SK-N-SH (cell line): ENCODE measurements at regions not wholly inside any gene's neighbourhood (a gene's known extent, or its start where the extent isn't known, plus 50 kb on each side); places are given as distances from the start of the nearest gene placed in this dataset.

Experiments used
- CHD2 ChIP-seq: fragments of 150-350 bp; IDR thresholded peaks from 2 replicates; pipeline ENCODE4 v1.6.1; 2018; ENCODE audit warnings: low read length; ENCODE audit not compliant: partially characterized antibody
- RAD21 ChIP-seq: IDR thresholded peaks from 2 replicates; pipeline ENCODE4 v1.6.1; 2012; ENCODE audit warnings: mild to moderate bottlenecking, low read length
- SMC3 ChIP-seq: IDR thresholded peaks from 2 replicates; pipeline ENCODE4 v1.6.1; 2012; ENCODE audit warnings: low read depth, low read length, improper control_type of control experiment
- TF ChIP-seq, protein P1 (sequence below): IDR thresholded peaks from 2 replicates; pipeline ENCODE4 v1.4.0; 2012; ENCODE audit warnings: low read depth
- TF ChIP-seq, protein P2 (sequence below): fragments of 200-600 bp; sonication (generic); IDR thresholded peaks from 2 replicates; pipeline ENCODE4 v1.6.1; 2017; ENCODE audit warnings: antibody characterized with exemption, mild to moderate bottlenecking, moderate library complexity

DNA sequence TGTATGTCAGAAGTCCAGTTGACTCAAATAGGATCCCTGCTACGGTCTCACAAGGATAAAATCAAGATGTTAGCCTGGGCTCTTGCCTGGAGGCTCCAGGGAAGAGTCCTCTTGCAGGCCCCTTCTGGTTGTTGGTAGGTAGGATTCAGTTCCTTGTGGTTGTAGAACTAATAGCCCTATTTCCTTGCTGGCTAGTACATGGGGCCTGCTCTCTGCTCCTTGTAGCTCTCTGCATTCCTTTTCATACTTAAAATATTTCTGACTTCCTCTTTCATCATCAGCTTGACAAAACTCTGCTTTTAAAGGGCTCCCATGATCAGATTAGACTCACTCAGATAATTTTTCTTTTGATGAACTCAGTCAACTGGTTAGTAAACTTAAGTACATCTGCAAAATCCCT is 756.7 kb downstream of the GATA3 start:
- TF ChIP-seq, protein P1, sequence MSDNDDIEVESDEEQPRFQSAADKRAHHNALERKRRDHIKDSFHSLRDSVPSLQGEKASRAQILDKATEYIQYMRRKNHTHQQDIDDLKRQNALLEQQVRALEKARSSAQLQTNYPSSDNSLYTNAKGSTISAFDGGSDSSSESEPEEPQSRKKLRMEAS, result no peak
- TF ChIP-seq, protein P2, sequence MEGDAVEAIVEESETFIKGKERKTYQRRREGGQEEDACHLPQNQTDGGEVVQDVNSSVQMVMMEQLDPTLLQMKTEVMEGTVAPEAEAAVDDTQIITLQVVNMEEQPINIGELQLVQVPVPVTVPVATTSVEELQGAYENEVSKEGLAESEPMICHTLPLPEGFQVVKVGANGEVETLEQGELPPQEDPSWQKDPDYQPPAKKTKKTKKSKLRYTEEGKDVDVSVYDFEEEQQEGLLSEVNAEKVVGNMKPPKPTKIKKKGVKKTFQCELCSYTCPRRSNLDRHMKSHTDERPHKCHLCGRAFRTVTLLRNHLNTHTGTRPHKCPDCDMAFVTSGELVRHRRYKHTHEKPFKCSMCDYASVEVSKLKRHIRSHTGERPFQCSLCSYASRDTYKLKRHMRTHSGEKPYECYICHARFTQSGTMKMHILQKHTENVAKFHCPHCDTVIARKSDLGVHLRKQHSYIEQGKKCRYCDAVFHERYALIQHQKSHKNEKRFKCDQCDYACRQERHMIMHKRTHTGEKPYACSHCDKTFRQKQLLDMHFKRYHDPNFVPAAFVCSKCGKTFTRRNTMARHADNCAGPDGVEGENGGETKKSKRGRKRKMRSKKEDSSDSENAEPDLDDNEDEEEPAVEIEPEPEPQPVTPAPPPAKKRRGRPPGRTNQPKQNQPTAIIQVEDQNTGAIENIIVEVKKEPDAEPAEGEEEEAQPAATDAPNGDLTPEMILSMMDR, result no peak
- TF ChIP-seq RAD21, result no peak
- TF ChIP-seq CHD2, result no peak
- TF ChIP-seq SMC3, result no peak
